Tongue (tissue), 1 donor: ENCODE measurements at regions not wholly inside any gene's neighbourhood (a gene's known extent, or its start where the extent isn't known, plus 50 kb on each side); places are given as distances from the start of the nearest gene placed in this dataset.
"Not testable (repeated sequence)": the region's sequence is repeated elsewhere in the genome, so short reads cannot be mapped to it uniquely, and the experiment has no call there.

Source experiments
- DNase-seq: peaks from one replicate; pipeline ENCODE4 v3.0.0-alpha.2; 2015

DNA sequence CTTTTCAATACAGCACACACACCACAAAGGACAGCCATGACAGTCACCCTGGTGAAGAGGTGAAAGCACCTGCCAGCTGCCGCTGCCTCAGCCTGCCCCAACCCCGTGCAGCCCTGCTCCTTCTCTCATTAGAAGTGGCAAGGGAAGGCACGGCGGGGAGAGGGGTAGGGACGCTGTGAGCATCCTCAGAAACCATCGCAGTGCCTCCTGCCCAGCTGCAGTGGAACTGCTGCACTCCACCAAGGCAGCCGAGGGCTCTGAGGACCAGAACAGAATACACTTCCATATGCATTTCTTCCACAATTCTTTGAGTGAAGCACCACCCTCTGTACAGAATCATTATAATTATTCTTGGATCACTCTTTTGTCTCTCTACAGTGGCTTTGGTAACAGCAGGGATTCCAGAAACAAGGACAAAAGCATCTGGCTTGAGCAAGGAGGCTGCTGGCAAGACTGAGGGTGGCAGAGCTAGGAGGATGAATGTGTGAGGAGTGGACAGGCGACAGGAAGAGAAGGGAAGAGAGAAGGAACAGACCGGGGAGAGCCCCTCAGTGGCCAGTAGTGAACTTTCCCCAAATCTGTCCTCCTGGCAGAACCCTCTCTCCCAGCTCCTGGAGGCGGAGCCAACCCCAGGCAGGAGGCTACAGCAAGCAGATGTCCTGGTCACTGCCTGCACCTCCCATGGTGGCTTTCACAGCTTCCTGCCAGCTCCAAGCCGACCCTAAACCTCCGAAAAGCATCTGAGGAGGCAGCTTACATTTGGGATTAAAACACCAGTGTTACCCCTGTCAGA, 73.2 kb downstream of the MTNR1A start:
- DNase-seq, result no peak

DNA sequence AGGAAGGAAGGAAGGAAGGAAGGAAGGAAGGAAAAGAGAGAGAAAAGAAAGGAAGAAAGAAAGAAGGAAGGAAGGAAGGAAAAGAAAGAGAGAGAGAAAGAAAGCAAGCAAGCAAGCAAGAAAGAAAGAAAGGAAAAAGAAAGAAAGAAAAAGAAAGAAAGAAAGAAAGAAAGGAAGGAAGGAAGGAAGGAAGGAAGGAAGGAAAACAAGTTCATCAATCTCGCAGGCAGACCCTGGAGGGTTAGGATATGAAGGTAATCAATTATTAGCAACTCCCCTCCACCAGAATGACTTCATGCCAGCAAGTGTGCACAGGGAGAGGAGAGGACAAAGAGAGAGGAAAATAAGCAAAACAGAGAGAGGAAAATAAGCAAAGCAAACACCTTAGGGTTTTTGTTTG, 80.2 kb downstream of the MTNR1A start:
- no peak for DNase-seq

- no peak for DNase-seq
These were observed 81.4 kb downstream of the MTNR1A start for GRCh38 chr4:186473933-186474332.

DNA sequence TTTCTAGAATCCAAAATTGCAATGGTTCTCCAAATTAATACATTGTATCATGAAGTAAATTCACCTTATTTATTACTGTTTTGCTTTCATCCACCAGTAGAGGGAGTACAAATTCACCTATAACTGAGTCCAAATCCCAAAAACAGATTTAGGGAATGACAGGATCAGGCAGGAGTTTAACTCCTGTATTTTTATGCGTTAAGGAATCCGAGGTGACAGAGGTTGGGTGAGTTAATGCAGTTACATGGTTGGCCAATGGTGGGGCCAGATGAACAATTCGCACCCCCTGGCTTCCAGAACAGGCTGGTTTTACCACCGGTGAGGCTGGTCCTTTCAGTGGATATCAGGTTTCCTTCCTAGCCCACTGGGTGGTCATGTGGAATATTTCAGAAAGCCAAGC, 82.4 kb downstream of the MTNR1A start:
- peak; percentile 67 for DNase-seq

DNA sequence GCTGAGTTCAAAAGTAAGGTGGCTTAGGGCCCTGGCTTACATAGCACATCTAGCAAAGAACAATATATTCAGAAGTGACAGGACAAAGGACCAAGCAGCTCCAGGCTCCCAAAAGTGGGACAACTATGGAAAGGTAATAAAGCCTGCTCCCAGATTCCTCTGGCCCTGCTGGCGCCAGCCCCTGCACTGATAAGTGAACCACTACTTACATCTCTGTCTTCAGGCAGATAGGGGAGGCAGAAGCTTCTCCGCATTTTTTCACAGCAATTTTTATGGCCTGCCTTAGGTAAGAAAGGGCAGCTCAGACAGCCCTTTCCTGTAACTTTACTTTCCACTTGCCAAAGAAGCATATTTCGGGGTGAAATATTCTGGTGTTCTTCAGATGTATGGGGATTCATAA, 83.9 kb downstream of the MTNR1A start:
- no peak for DNase-seq

DNA sequence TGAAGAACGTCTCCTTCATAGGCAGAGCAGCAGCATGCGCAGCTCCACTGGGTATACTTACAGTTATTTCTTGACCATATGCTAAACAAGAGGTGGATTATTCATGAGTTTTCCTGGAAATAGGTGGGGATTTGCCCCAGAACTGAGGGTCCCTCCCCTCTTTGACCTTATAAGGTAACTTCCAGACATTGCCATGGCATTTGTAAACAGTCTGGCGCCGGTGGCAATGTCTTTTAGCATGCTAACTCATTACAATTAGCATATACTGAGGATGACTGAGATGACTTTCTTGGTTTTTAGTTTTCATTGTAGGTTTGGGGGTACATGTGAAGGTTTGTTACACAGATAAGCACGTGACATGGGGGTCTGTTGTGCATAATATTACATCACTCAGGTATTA, 97.3 kb downstream of the MTNR1A start:
- DNase-seq, result no peak

DNA sequence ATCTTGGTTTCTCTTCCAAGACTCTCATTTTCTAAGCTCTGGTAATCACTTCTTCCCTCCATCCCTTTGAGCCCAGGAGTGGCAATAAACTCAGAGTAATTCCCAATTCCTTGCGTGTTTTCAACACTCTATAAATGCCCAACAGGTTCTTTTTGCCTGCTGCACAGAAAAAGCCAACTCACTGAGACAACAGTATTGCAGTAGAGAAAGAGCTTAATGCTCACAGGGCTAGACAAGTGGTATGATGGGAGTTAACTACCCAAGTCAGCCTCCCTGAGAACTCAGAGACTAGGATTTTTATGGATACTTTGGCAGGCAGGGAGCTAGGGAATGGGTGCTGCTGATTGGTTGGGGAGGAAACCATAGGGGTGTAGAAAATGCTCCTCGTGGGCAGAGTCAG, 103.4 kb downstream of the MTNR1A start:
- DNase-seq, result no peak

DNA sequence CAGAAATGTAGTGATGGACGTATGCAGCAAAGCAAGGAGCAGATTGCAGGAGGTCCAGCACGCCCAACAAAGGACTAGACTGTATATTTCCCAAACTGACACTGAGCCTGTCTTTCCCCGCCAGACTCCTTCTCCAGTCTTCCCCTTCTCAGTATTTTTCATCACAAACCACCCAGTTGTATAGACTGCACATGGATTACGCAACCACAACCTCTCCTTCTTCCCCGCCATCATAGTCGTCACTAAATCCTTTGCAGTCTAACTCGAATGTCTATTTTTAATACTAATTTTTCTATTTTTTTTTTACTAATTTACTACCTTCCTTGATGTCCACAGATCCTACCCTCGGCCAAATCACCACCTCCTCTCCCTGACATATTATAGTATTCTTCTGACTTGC, 105.4 kb downstream of the MTNR1A start:
- DNase-seq, result no peak

GRCh38 chr4:186445040-186445439, 110.3 kb downstream of the MTNR1A start:
- DNase-seq, result no peak

GRCh38 chr4:186441502-186441901, 113.9 kb downstream of the MTNR1A start:
- no peak for DNase-seq

GRCh38 chr4:186428481-186428880, 126.9 kb downstream of the MTNR1A start:
- DNase-seq, result no peak

- DNase-seq, result no peak
These were observed 130.6 kb downstream of the MTNR1A start for GRCh38 chr4:186424745-186425144.

- DNase-seq, result no peak
These were observed 133.1 kb downstream of the MTNR1A start for GRCh38 chr4:186422296-186422695.

- no peak for DNase-seq
These were observed 138.8 kb downstream of the MTNR1A start for GRCh38 chr4:186416451-186417060.

GRCh38 chr4:186414390-186414789, 141.0 kb downstream of the MTNR1A start:
- no peak for DNase-seq

GRCh38 chr4:186405957-186406356, 140.0 kb downstream of the F11 start:
- DNase-seq, result no peak

DNA sequence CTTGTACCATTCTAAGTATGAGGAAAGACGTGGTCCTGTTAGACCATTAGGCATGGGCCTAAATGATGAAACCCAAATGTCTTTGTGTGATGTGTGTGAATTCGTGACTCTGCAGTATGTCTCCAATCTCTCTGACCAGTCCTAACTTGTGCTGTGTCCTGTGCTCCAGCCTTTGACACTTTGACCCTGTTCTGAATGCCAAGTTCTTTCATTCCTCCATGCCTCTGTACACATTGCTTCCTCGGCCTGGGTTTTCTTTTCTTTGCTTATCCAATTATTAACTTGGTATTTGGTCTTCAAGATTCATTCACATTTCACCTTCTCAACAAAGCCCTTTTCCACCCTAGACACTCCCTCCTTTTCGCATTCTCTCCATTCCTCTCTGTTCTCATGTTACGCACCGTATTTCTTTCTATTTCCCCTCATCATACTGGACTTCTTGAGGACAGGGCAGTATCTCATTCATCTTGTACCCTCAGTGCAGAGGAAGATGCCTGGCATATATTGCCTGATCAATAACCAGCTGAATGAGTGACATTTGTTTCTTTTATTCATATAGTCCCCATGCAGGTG, 138.7 kb downstream of the F11 start:
- no peak for DNase-seq

DNA sequence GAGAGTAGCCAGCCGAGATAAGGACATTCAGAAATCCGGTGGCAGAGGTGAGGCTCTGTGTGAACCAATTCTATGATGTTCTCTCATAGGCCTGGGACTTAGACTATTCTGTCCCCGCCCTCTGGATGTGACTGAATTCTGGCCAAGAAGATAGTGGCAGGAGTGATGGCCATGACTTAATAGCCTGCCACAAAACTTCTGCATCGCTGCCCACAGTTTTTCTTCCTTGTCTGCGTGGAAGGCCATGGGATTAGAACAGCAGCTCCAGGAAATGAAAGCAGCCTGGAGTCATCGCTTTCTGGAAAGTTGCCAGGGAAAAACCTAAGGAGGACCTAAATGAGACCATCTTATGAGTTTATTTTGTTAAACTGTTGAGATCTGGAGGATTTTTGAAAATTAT, 134.7 kb downstream of the F11 start:
- DNase-seq, result no peak

- DNase-seq, result no peak
These were observed 126.0 kb downstream of the F11 start for GRCh38 chr4:186392017-186392416.

DNA sequence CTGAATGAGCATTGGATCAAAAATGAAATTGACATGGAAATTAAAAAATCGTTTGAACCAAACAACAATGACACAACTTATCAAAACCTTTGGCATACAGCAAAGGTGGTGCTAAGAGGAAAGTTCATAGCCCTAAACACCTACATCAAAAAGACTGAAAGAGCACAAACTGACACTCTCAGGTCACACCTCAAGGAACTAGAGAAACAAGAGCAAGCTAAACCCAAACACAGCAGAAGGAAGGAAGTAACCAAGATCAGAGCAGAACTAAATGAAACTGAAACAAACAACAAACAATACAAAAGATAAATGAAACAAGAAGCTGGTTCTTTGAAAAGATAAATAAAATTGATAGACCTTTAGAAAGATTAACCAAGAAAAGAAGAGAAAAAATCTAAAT, 118.3 kb downstream of the F11 start:
- not testable (repeated sequence) for DNase-seq

- peak; percentile 27 for DNase-seq
These were observed 102.3 kb downstream of the F11 start for GRCh38 chr4:186368281-186368680.

- no peak for DNase-seq
These were observed 100.3 kb downstream of the F11 start for GRCh38 chr4:186366326-186366725.

DNA sequence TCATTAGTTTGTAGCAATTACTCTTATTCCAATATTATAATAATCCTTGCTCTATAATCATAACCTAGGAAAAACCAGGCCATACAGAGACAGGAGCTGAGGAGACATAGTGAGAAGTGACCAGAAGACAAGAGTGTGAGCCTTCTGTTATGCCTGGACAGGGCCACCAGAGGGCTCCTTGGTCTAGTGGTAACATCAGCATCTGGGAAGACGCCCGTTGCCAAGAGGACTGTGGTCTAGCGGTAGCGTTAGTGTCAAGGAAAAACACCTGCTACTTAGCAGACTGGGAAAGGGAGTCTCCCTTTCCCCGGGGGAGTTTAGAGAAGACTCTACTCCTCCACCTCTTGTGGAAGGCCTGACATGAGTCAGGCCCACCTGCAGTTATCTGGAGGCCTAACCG, 97.0 kb downstream of the F11 start:
- DNase-seq, result not testable (repeated sequence)

GRCh38 chr4:186360551-186360950, 94.6 kb downstream of the F11 start:
- no peak for DNase-seq
